Trophoblast cell (in vitro differentiated cells and primary cell): ENCODE measurements at regions not wholly inside any gene's neighbourhood (a gene's known extent, or its start where the extent isn't known, plus 50 kb on each side); places are given as distances from the start of the nearest gene placed in this dataset.

Source experiments
- DNase-seq, 2 donors: peaks; one replicate each; pipeline ENCODE4 v3.0.0-alpha.2; 2016
- H2AFZ ChIP-seq: 2 replicates; pipeline ENCODE4 v1.6.1; 2013; ENCODE audit warnings: low read length, moderate library complexity, mild to moderate bottlenecking; ENCODE audit not compliant: insufficient read depth, poor library complexity
- H2AK5ac ChIP-seq: 2 replicates; pipeline ENCODE4 v1.6.1; 2013; ENCODE audit warnings: mild to moderate bottlenecking, low read length
- H2BK120ac ChIP-seq: 2 replicates; pipeline ENCODE4 v1.6.1; 2013; ENCODE audit warnings: low read length, mild to moderate bottlenecking, moderate library complexity; ENCODE audit not compliant: insufficient read depth, poor library complexity
- H2BK12ac ChIP-seq: 2 replicates; pipeline ENCODE4 v1.6.1; 2013; ENCODE audit warnings: mild to moderate bottlenecking, low read length, moderate library complexity
- H2BK5ac ChIP-seq: 2 replicates; pipeline ENCODE4 v1.6.1; 2013; ENCODE audit warnings: low read length, low read depth, moderate library complexity, mild to moderate bottlenecking; ENCODE audit not compliant: poor library complexity
- H3K14ac ChIP-seq: 2 replicates; pipeline ENCODE4 v1.6.1; 2013; ENCODE audit warnings: mild to moderate bottlenecking, low read length
- H3K18ac ChIP-seq: 2 replicates; pipeline ENCODE4 v1.6.1; 2013; ENCODE audit warnings: mild to moderate bottlenecking, low read length
- H3K23ac ChIP-seq: 2 replicates; pipeline ENCODE4 v1.6.1; 2013; ENCODE audit warnings: low read length
- H3K27ac ChIP-seq: 2 replicates; pipeline ENCODE4 v1.5.1; 2013; ENCODE audit warnings: low read depth, mild to moderate bottlenecking, inconsistent platforms, low read length, moderate library complexity
- H3K27me3 ChIP-seq: 2 replicates; pipeline ENCODE4 v1.6.1; 2013; ENCODE audit warnings: inconsistent platforms, mild to moderate bottlenecking, low read length, moderate library complexity; ENCODE audit not compliant: insufficient read depth
- H3K36me3 ChIP-seq, 2 experiments: 1 replicate in 1 of 2; 2 replicates in 1 of 2; pipeline ENCODE4 v1.6.1; 2013; ENCODE audit warnings: low read length in 2 of 2, mild to moderate bottlenecking in 2 of 2, moderate library complexity in 1 of 2; ENCODE audit not compliant: insufficient read depth in 2 of 2, control insufficient read depth in 1 of 2
- H3K4ac ChIP-seq: 2 replicates; pipeline ENCODE4 v1.6.1; 2013; ENCODE audit warnings: low read depth, mild to moderate bottlenecking, low read length, moderate library complexity
- H3K4me1 ChIP-seq, 2 experiments: 1 replicate in 1 of 2; 2 replicates in 1 of 2; pipeline ENCODE4 v1.6.1; 2013; ENCODE audit warnings: low read length in 2 of 2, mild to moderate bottlenecking in 2 of 2, moderate library complexity in 1 of 2; ENCODE audit not compliant: insufficient read depth in 2 of 2, control insufficient read depth in 1 of 2
- H3K4me2 ChIP-seq: 2 replicates; pipeline ENCODE4 v1.6.1; 2013; ENCODE audit warnings: inconsistent platforms, mild to moderate bottlenecking, low read length, moderate library complexity
- H3K4me3 ChIP-seq: 2 replicates; pipeline ENCODE4 v1.5.1; 2013; ENCODE audit warnings: mild to moderate bottlenecking, low read depth, low read length, inconsistent platforms
- H3K79me1 ChIP-seq: one replicate; pipeline ENCODE4 v1.6.1; 2013; ENCODE audit warnings: low read length
- H3K79me2 ChIP-seq: 2 replicates; pipeline ENCODE4 v1.6.1; 2013; ENCODE audit warnings: low read length, mild to moderate bottlenecking; ENCODE audit not compliant: control insufficient read depth, insufficient read depth, poor library complexity
- H3K9ac ChIP-seq: 2 replicates; pipeline ENCODE4 v1.6.1; 2013; ENCODE audit warnings: mild to moderate bottlenecking, low read length
- H3K9me3 ChIP-seq: 2 replicates; pipeline ENCODE4 v1.6.1; 2013; ENCODE audit warnings: low read depth, mild to moderate bottlenecking, control low read depth, inconsistent platforms, low read length; ENCODE audit not compliant: insufficient read depth
- H4K12ac ChIP-seq: 2 replicates; pipeline ENCODE4 v1.6.1; 2013; ENCODE audit warnings: low read depth, mild to moderate bottlenecking, low read length, moderate library complexity
- H4K8ac ChIP-seq: 2 replicates; pipeline ENCODE4 v1.6.1; 2013; ENCODE audit warnings: low read depth, mild to moderate bottlenecking, low read length, moderate library complexity
- H4K91ac ChIP-seq: one replicate; pipeline ENCODE4 v1.6.1; 2013; ENCODE audit warnings: low read depth, mild to moderate bottlenecking, low read length, moderate library complexity
- WGBS: extraction: QIAGEN DNeasy Blood & Tissue Kit; methylation state at CpG from one replicate; pipeline ENCODE4 v1.1.7; 2013; ENCODE audit warnings: missing lambda C conversion rate; ENCODE audit not compliant: insufficient read length, insufficient coverage; ENCODE audit errors: extremely low coverage; 5-methylcytosine and 5-hydroxymethylcytosine counted together

- H2BK12ac ChIP-seq = no peak overlapping the region
- no peak overlapping the region for H4K8ac ChIP-seq
- H3K36me3 ChIP-seq = no peaks in the 10 kb centered on the region
- no peak overlapping the region for H3K4me3 ChIP-seq
- WGBS = no CpG with 5 or more reads among the region's 2 CpGs
- no peak overlapping the region for H2BK120ac ChIP-seq
- H4K12ac ChIP-seq = no peak overlapping the region
- DNase-seq = no peak
- H3K79me1 ChIP-seq = no peaks in the 10 kb centered on the region
- H3K14ac ChIP-seq = no peak overlapping the region
- H3K79me2 ChIP-seq = no peaks in the 10 kb centered on the region
- no peak overlapping the region for H3K4ac ChIP-seq
- no peak overlapping the region for H3K4me2 ChIP-seq
- H4K91ac ChIP-seq = no peak overlapping the region
- H3K4me1 ChIP-seq = no peaks in the 10 kb centered on the region
- no peak overlapping the region for H3K27ac ChIP-seq
- no peak overlapping the region for H3K9ac ChIP-seq
- H2AFZ ChIP-seq = no peak overlapping the region
- H2AK5ac ChIP-seq = no peak overlapping the region
- H2BK5ac ChIP-seq = no peak overlapping the region
- H3K18ac ChIP-seq = no peak overlapping the region
- H3K9me3 ChIP-seq = no peaks in the 10 kb centered on the region
- H3K27me3 ChIP-seq = no peaks in the 10 kb centered on the region
- no peak overlapping the region for H3K23ac ChIP-seq
These were observed 105.3 kb downstream of the TRIM36 start for GRCh38 chr5:115064380-115064779.

GRCh38 chr5:115054387-115054951, 115.2 kb downstream of the TRIM36 start:
- H3K18ac ChIP-seq = no peak overlapping the region
- no peaks in the 10 kb centered on the region for H3K27me3 ChIP-seq
- no peak overlapping the region for H2AK5ac ChIP-seq
- no peak overlapping the region for H3K9ac ChIP-seq
- no peaks in the 10 kb centered on the region for H3K79me2 ChIP-seq
- H3K4ac ChIP-seq = no peak overlapping the region
- H3K9me3 ChIP-seq = no peaks in the 10 kb centered on the region
- no peak overlapping the region for H3K27ac ChIP-seq
- no peaks in the 10 kb centered on the region for H3K4me1 ChIP-seq
- no CpG with 5 or more reads among the region's 1 CpG for WGBS
- no peak for DNase-seq
- H4K91ac ChIP-seq = no peak overlapping the region
- H3K36me3 ChIP-seq = no peaks in the 10 kb centered on the region
- H2BK120ac ChIP-seq = no peak overlapping the region
- H3K23ac ChIP-seq = no peak overlapping the region
- H2BK12ac ChIP-seq = no peak overlapping the region
- no peak overlapping the region for H3K4me2 ChIP-seq
- H3K14ac ChIP-seq = no peak overlapping the region
- H4K12ac ChIP-seq = no peak overlapping the region
- H3K4me3 ChIP-seq = no peak overlapping the region
- no peak overlapping the region for H2AFZ ChIP-seq
- no peak overlapping the region for H4K8ac ChIP-seq
- H2BK5ac ChIP-seq = no peak overlapping the region
- H3K79me1 ChIP-seq = no peaks in the 10 kb centered on the region

- no peaks in the 10 kb centered on the region for H3K79me1 ChIP-seq
- no peak overlapping the region for H3K4me2 ChIP-seq
- H2BK120ac ChIP-seq = no peak overlapping the region
- no peak for DNase-seq
- no peak overlapping the region for H2BK5ac ChIP-seq
- no peak overlapping the region for H3K14ac ChIP-seq
- H3K4me3 ChIP-seq = no peak overlapping the region
- H3K79me2 ChIP-seq = no peaks in the 10 kb centered on the region
- H3K9ac ChIP-seq = no peak overlapping the region
- H3K36me3 ChIP-seq = no peaks in the 10 kb centered on the region
- no peaks in the 10 kb centered on the region for H3K27me3 ChIP-seq
- H4K12ac ChIP-seq = no peak overlapping the region
- no peak overlapping the region for H3K18ac ChIP-seq
- H3K27ac ChIP-seq = no peak overlapping the region
- H2BK12ac ChIP-seq = no peak overlapping the region
- H2AK5ac ChIP-seq = no peak overlapping the region
- H2AFZ ChIP-seq = no peak overlapping the region
- H3K23ac ChIP-seq = no peak overlapping the region
- H3K4ac ChIP-seq = no peak overlapping the region
- no peaks in the 10 kb centered on the region for H3K4me1 ChIP-seq
- no peaks in the 10 kb centered on the region for H3K9me3 ChIP-seq
- H4K91ac ChIP-seq = no peak overlapping the region
- no peak overlapping the region for H4K8ac ChIP-seq
- WGBS = no CpG with 5 or more reads among the region's 2 CpGs
These were observed 116.8 kb downstream of the TRIM36 start for GRCh38 chr5:115052948-115053347.

GRCh38 chr5:115050866-115051265, 118.8 kb downstream of the TRIM36 start:
- no peak overlapping the region for H3K9ac ChIP-seq
- H4K8ac ChIP-seq = no peak overlapping the region
- no peak for DNase-seq
- no CpG with 5 or more reads among the region's 3 CpGs for WGBS
- no peaks in the 10 kb centered on the region for H3K36me3 ChIP-seq
- H4K12ac ChIP-seq = no peak overlapping the region
- no peak overlapping the region for H2BK5ac ChIP-seq
- H3K9me3 ChIP-seq = no peaks in the 10 kb centered on the region
- H3K4me1 ChIP-seq = no peaks in the 10 kb centered on the region
- H3K4me2 ChIP-seq = no peak overlapping the region
- H2AFZ ChIP-seq = no peak overlapping the region
- H3K79me1 ChIP-seq = no peaks in the 10 kb centered on the region
- no peak overlapping the region for H3K18ac ChIP-seq
- no peak overlapping the region for H4K91ac ChIP-seq
- H3K27me3 ChIP-seq = no peaks in the 10 kb centered on the region
- H2BK12ac ChIP-seq = no peak overlapping the region
- no peak overlapping the region for H2AK5ac ChIP-seq
- H3K4me3 ChIP-seq = no peak overlapping the region
- H3K79me2 ChIP-seq = no peaks in the 10 kb centered on the region
- H3K14ac ChIP-seq = no peak overlapping the region
- H3K4ac ChIP-seq = no peak overlapping the region
- no peak overlapping the region for H3K23ac ChIP-seq
- H3K27ac ChIP-seq = no peak overlapping the region
- H2BK120ac ChIP-seq = no peak overlapping the region
